Liver (tissue), 7 donors: ENCODE measurements at regions not wholly inside any gene's neighbourhood (a gene's known extent, or its start where the extent isn't known, plus 50 kb on each side); places are given as distances from the start of the nearest gene placed in this dataset.
A peak's percentile ranks its signal among the peaks of the same experiment; 100 is the strongest.

Source experiments
- DNase-seq: peaks from one replicate; pipeline ENCODE4 v3.0.0-alpha.2; 2017; ENCODE audit warnings: low spot score
- H3K27ac ChIP-seq, 2 donors: one replicate each; pipeline ENCODE4 v1.7.0; 2013; ENCODE audit warnings: inconsistent platforms in 2 of 2, low read length in 2 of 2, control low read depth in 1 of 2, low read depth in 1 of 2, mild to moderate bottlenecking in 1 of 2
- H3K27me3 ChIP-seq, 4 donors: one replicate each; pipeline versions ENCODE4 v1.6.1 to v1.7.0; 2013; ENCODE audit warnings: low read length in 3 of 4, inconsistent platforms in 1 of 4, mild to moderate bottlenecking in 1 of 4, moderate library complexity in 1 of 4; ENCODE audit not compliant: control insufficient read depth in 4 of 4, insufficient read depth in 4 of 4
- H3K36me3 ChIP-seq, 4 donors: one replicate each; pipeline versions ENCODE4 v1.6.1 to v1.7.0; 2013; ENCODE audit warnings: low read length in 3 of 4, mild to moderate bottlenecking in 3 of 4, low read depth in 1 of 4, moderate library complexity in 1 of 4; ENCODE audit not compliant: control insufficient read depth in 4 of 4, insufficient read depth in 3 of 4
- H3K4me1 ChIP-seq, 4 donors: one replicate each; pipeline versions ENCODE4 v1.6.1 to v1.7.0; 2013; ENCODE audit warnings: low read length in 3 of 4, mild to moderate bottlenecking in 3 of 4, moderate library complexity in 1 of 4; ENCODE audit not compliant: control insufficient read depth in 4 of 4, insufficient read depth in 4 of 4
- H3K4me3 ChIP-seq, 3 donors: one replicate each; pipeline versions ENCODE4 v1.6.1 to v1.7.0; 2013; ENCODE audit warnings: low read length in 3 of 3, control low read depth in 1 of 3, low read depth in 1 of 3, mild to moderate bottlenecking in 1 of 3
- H3K9ac ChIP-seq, 2 donors: one replicate each; pipeline ENCODE4 v1.7.0; 2013; ENCODE audit warnings: low read length in 2 of 2, mild to moderate bottlenecking in 2 of 2, moderate library complexity in 2 of 2, control low read depth in 1 of 2, low read depth in 1 of 2
- H3K9me3 ChIP-seq, 4 donors: one replicate each; pipeline versions ENCODE4 v1.6.1 to v1.7.0; 2013; ENCODE audit warnings: low read length in 3 of 4; ENCODE audit not compliant: control insufficient read depth in 4 of 4
- FOXA1 ChIP-seq: IDR thresholded peaks from 2 replicates; pipeline ENCODE4 v1.6.1; 2016; ENCODE audit warnings: antibody characterized with exemption
- FOXA2 ChIP-seq: IDR thresholded peaks from 2 replicates; pipeline ENCODE4 v1.6.1; 2016; ENCODE audit warnings: antibody characterized with exemption
- MAX ChIP-seq: IDR thresholded peaks from 2 replicates; pipeline ENCODE4 v1.6.1; 2016; ENCODE audit warnings: antibody characterized with exemption
- RAD21 ChIP-seq, 2 donors: IDR thresholded peaks; 2 replicates each; pipeline ENCODE4 v1.6.1; 2016; ENCODE audit warnings: antibody characterized with exemption in 2 of 2, mild to moderate bottlenecking in 2 of 2
- REST ChIP-seq: IDR thresholded peaks from 2 replicates; pipeline ENCODE4 v1.6.1; 2016; ENCODE audit warnings: antibody characterized with exemption, mild to moderate bottlenecking
- SP1 ChIP-seq: IDR thresholded peaks from 2 replicates; pipeline ENCODE4 v1.6.1; 2018; ENCODE audit warnings: antibody characterized with exemption, mild to moderate bottlenecking
- TAF1 ChIP-seq: conservative IDR thresholded peaks from 2 replicates; pipeline ENCODE4 v1.6.1; 2016; ENCODE audit warnings: antibody characterized with exemption, mild to moderate bottlenecking
- ZBTB33 ChIP-seq: IDR thresholded peaks from 2 replicates; pipeline ENCODE4 v1.6.1; 2016; ENCODE audit warnings: antibody characterized with exemption
- WGBS: extraction: QIAGEN DNeasy Blood & Tissue Kit; methylation state at CpG from one replicate; pipeline ENCODE4 v1.1.7; 2013; 5-methylcytosine and 5-hydroxymethylcytosine counted together
- donor health status: healthy.
- donor health status: healthy.
- donor health status: healthy.
- donor health status: healthy.

GRCh38 chr7:131107337-131108211 is 220.1 kb upstream of the MKLN1 start (continued):
- TF ChIP-seq MAX (peak; percentile 53), FOXA2 (no peak)

GRCh38 chr7:131108212-131108940 is 219.3 kb upstream of the MKLN1 start:
- Histone ChIP-seq H3K9me3 (no peaks in the 10 kb centered on the region), H3K4me3 (peak overlapping the region; percentile 93 to 98 (median 95)), H3K27me3 (no peaks in the 10 kb centered on the region), H3K9ac (peak overlapping the region; percentile 98 to 99), H3K36me3 (peaks cover 0 to 7% (median 3%) of the 10 kb centered on the region in 4 donors), H3K4me1 (peaks cover 2 to 49% (median 27%) of the 10 kb centered on the region in 4 donors), H3K27ac (peak overlapping the region; percentile 99 to 100)
- TF ChIP-seq ZBTB33 (peak; percentile 3), MAX (no peak), REST (peak; percentile 0), FOXA1 (no peak), TAF1 (no peak), RAD21 (IDR thresholded peaks at IDR 0.05) (peak in 1 of 2 donors; percentile 1), SP1 (no peak)
- no peak for DNase-seq
- 6% methylated on average over 30 of the region's 30 CpGs for WGBS

- Histone ChIP-seq H3K36me3 (peaks cover 0 to under 1% (median 0%) of the 10 kb centered on the region in 4 donors), H3K27ac (peak overlapping the region; percentile 99 to 100), H3K9ac (peak overlapping the region; percentile 15 to 99), H3K4me3 (peak overlapping the region; percentile 59 to 93 (median 63)), H3K9me3 (no peaks in the 10 kb centered on the region), H3K4me1 (peaks cover 2 to 43% (median 25%) of the 10 kb centered on the region in 4 donors), H3K27me3 (no peaks in the 10 kb centered on the region)
- 66% methylated on average over 6 of the region's 6 CpGs for WGBS
- DNase-seq, result no peak
- TF ChIP-seq SP1, result no peak
- no peak for TF ChIP-seq RAD21 (IDR thresholded peaks at IDR 0.05)
Observed at GRCh38 chr7:131109011-131109758, 218.5 kb upstream of the MKLN1 start.
